ENCODE measurements at regions not wholly inside any gene's neighbourhood (a gene's known extent, or its start where the extent isn't known, plus 50 kb on each side); places are given as distances from the start of the nearest gene placed in this dataset.

- no peak for TF ChIP-seq POLR2A (IDR thresholded peaks at IDR 0.05; ENCODE audit: low read length)
- TF ChIP-seq GATA1 (IDR thresholded peaks at IDR 0.05; ENCODE audit: low read depth, low read length): no peak
Measured at GRCh38 chr15:87144775-87145174, 1065.1 kb downstream of the AGBL1 start.
